Lower leg skin (tissue), 3 donors: ENCODE measurements at regions not wholly inside any gene's neighbourhood (a gene's known extent, or its start where the extent isn't known, plus 50 kb on each side); places are given as distances from the start of the nearest gene placed in this dataset.

Source experiments
- CTCF ChIP-seq, 3 donors: fragments of 450-650 bp; IDR thresholded peaks; one replicate each; pipeline ENCODE4 v1.5.1; 2016; ENCODE audit warnings: antibody characterized with exemption in 3 of 3, mild to moderate bottlenecking in 3 of 3, moderate library complexity in 2 of 3
- POLR2A ChIP-seq, 2 donors: fragments of 450-650 bp; IDR thresholded peaks; one replicate each; pipeline ENCODE4 v1.6.1; 2016 to 2017; ENCODE audit warnings: antibody characterized with exemption in 2 of 2, mild to moderate bottlenecking in 1 of 2, moderate library complexity in 1 of 2

GRCh38 chr4:15197005-15197404, 194.7 kb downstream of the CPEB2 start:
- TF ChIP-seq POLR2A (IDR thresholded peaks at IDR 0.05): no peak
- TF ChIP-seq CTCF (IDR thresholded peaks at IDR 0.05): no peak
